Suprapubic skin (tissue), 4 donors: ENCODE measurements at regions not wholly inside any gene's neighbourhood (a gene's known extent, or its start where the extent isn't known, plus 50 kb on each side); places are given as distances from the start of the nearest gene placed in this dataset.
"Not testable (repeated sequence)": the region's sequence is repeated elsewhere in the genome, so short reads cannot be mapped to it uniquely, and the experiment has no call there.

Experiments
- DNase-seq, 2 donors: peaks; one replicate each; pipeline ENCODE4 v3.0.0-alpha.2; 2019; ENCODE audit warnings: low spot score in 2 of 2
- H3K27ac ChIP-seq: fragments of 200-600 bp; sonication (generic); one replicate; pipeline ENCODE4 v1.5.1; 2019
- H3K27me3 ChIP-seq: fragments of 200-600 bp; sonication (generic); one replicate; pipeline ENCODE4 v1.5.1; 2019
- H3K36me3 ChIP-seq: fragments of 200-600 bp; sonication (generic); one replicate; pipeline ENCODE4 v1.5.1; 2019
- H3K4me1 ChIP-seq: fragments of 200-600 bp; sonication (generic); one replicate; pipeline ENCODE4 v1.5.1; 2019
- H3K4me3 ChIP-seq: fragments of 200-600 bp; sonication (generic); one replicate; pipeline ENCODE4 v1.5.1; 2019; ENCODE audit warnings: mild to moderate bottlenecking
- H3K9me3 ChIP-seq: fragments of 200-600 bp; sonication (generic); one replicate; pipeline ENCODE4 v1.5.1; 2019
- EP300 ChIP-seq: sonication (generic); formaldehyde crosslinking; IDR thresholded peaks from one replicate; pipeline ENCODE4 v1.6.1; 2017; ENCODE audit warnings: antibody characterized with exemption
- POLR2A ChIP-seq, 2 donors: fragments of 450-650 bp; IDR thresholded peaks; one replicate each; pipeline ENCODE4 v1.6.1; 2017; ENCODE audit warnings: antibody characterized with exemption in 2 of 2, mild to moderate bottlenecking in 2 of 2, moderate library complexity in 2 of 2
- POLR2AphosphoS5 ChIP-seq, 3 donors: sonication (generic); formaldehyde crosslinking; IDR thresholded peaks; one replicate each; pipeline ENCODE4 v1.6.1; 2017; ENCODE audit warnings: antibody characterized with exemption in 3 of 3
- WGBS: methylation state at CpG from one replicate; pipeline ENCODE4 v1.1.5; 2018; 5-methylcytosine and 5-hydroxymethylcytosine counted together
- TF ChIP-seq, protein P1 (sequence below), 2 donors: fragments of 200-600 bp in 1 of 2; fragments of 450-650 bp in 1 of 2; sonication (generic) in 1 of 2; IDR thresholded peaks; one replicate each; pipeline ENCODE4 v1.5.1; 2016 to 2019; ENCODE audit warnings: antibody characterized with exemption in 2 of 2, mild to moderate bottlenecking in 1 of 2, moderate library complexity in 1 of 2

DNA sequence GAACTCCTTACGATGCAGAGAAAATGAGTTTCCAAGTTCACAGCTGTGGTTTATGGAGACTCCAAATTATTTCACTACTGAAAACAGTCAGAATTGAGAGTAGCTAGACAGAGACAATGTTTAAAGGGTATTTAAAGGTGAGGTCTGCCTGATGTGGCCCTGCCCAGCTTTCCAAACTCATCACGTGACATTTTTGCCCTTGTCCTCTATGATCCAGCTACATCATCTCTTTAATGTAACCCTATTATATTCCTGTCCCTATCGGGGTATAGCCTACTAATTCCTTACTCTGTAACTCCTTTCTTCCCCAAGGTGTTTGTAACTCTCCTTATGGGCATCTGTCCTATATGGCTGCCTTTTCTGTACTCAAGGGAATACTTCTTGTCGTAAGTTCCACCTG is 297.2 kb downstream of the GRXCR1 start:
- H3K36me3 ChIP-seq = no peaks in the 10 kb centered on the region
- 71% methylated on average over 4 of the region's 4 CpGs for WGBS
- peaks cover 5% of the 10 kb centered on the region for H3K9me3 ChIP-seq
- no peaks in the 10 kb centered on the region for H3K4me1 ChIP-seq
- no peak for DNase-seq
- TF ChIP-seq POLR2AphosphoS5 (IDR thresholded peaks at IDR 0.05) (no peak), EP300 (no peak), POLR2A (IDR thresholded peaks at IDR 0.05) (no peak)
- TF ChIP-seq, protein P1, sequence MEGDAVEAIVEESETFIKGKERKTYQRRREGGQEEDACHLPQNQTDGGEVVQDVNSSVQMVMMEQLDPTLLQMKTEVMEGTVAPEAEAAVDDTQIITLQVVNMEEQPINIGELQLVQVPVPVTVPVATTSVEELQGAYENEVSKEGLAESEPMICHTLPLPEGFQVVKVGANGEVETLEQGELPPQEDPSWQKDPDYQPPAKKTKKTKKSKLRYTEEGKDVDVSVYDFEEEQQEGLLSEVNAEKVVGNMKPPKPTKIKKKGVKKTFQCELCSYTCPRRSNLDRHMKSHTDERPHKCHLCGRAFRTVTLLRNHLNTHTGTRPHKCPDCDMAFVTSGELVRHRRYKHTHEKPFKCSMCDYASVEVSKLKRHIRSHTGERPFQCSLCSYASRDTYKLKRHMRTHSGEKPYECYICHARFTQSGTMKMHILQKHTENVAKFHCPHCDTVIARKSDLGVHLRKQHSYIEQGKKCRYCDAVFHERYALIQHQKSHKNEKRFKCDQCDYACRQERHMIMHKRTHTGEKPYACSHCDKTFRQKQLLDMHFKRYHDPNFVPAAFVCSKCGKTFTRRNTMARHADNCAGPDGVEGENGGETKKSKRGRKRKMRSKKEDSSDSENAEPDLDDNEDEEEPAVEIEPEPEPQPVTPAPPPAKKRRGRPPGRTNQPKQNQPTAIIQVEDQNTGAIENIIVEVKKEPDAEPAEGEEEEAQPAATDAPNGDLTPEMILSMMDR (IDR thresholded peaks at IDR 0.05) = no peak
- no peak overlapping the region for H3K27ac ChIP-seq
- no peak overlapping the region for H3K4me3 ChIP-seq
- no peaks in the 10 kb centered on the region for H3K27me3 ChIP-seq

DNA sequence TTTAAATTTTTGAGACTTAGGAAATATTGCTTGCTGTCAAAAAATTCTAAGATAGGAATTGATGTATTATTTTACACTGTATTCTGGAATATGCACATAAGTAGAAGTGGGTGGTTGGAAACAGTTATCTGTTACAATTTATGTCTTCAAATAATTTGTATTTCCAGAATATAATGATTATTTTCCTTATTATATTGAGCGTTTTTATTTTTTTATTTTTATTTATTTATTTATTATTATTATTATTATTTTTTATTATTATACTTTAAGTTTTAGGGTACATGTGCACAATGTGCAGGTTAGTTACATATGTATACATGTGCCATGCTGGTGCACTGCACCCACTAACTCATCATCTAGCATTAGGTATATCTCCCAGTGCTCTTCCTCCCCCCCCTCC is 320.1 kb downstream of the GRXCR1 start:
- WGBS = 98% methylated on average over 1 of the region's 1 CpG
- H3K9me3 ChIP-seq, H3K4me3 ChIP-seq, DNase-seq, H3K36me3 ChIP-seq, H3K4me1 ChIP-seq, H3K27ac ChIP-seq, H3K27me3 ChIP-seq: not testable (repeated sequence)

DNA sequence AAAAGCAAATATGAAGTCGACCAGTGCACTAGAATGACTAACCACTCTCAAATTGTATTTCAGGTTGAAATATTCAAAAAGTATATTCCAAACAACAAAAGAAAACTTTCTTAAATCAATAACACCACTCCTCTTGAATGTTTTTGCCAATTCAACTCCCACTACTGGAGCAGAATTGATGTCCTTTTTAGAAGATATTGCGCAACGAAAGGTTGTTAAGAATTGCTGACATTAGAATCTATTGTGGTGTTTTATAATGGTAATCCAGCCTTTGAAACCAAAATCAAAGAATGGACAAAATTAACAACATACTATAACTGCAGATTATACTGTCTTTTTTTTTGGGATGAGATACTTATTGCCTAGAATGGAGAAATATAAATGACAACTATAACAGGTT is 331.3 kb downstream of the GRXCR1 start:
- no peak for TF ChIP-seq EP300
- no peak for TF ChIP-seq POLR2AphosphoS5 (IDR thresholded peaks at IDR 0.05)
- TF ChIP-seq POLR2A (IDR thresholded peaks at IDR 0.05) = no peak
- TF ChIP-seq, protein P1 (IDR thresholded peaks at IDR 0.05) = no peak

DNA sequence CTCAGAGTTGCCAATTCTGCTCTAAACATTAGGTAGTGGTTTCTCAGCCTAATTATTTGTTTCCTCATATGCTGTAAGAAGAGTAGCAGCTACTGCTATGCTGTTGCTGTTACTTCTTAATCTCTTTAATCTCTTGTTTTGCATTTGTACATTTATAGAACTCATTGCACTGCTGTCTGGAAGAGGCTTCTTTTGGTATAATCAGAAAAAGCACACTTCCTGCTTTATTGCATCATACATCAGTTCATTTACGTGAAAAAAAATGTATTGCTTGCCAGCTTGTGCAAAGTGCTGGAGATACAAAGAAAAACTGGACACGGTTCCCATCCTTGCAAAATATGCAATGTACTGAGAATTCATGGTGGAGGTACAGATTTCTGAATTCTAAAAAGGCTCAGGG is 332.0 kb downstream of the GRXCR1 start:
- Histone ChIP-seq H3K27ac (no peak overlapping the region), H3K9me3 (no peaks in the 10 kb centered on the region), H3K27me3 (no peaks in the 10 kb centered on the region), H3K36me3 (no peaks in the 10 kb centered on the region), H3K4me3 (no peak overlapping the region), H3K4me1 (no peaks in the 10 kb centered on the region)
- WGBS = 38% methylated on average over 2 of the region's 2 CpGs
- TF ChIP-seq POLR2AphosphoS5 (IDR thresholded peaks at IDR 0.05) = no peak
- TF ChIP-seq, protein P1 (IDR thresholded peaks at IDR 0.05) = no peak
- TF ChIP-seq EP300 = no peak
- TF ChIP-seq POLR2A (IDR thresholded peaks at IDR 0.05) = no peak
- DNase-seq = no peak

More for the DNA sequence above, 331.3 kb downstream of the GRXCR1 start:
- Histone ChIP-seq H3K27ac (no peak overlapping the region), H3K36me3 (no peaks in the 10 kb centered on the region), H3K4me3 (no peak overlapping the region), H3K4me1 (no peaks in the 10 kb centered on the region), H3K27me3 (no peaks in the 10 kb centered on the region), H3K9me3 (no peaks in the 10 kb centered on the region)
- no peak for DNase-seq
- 94% methylated on average over 3 of the region's 3 CpGs for WGBS

DNA sequence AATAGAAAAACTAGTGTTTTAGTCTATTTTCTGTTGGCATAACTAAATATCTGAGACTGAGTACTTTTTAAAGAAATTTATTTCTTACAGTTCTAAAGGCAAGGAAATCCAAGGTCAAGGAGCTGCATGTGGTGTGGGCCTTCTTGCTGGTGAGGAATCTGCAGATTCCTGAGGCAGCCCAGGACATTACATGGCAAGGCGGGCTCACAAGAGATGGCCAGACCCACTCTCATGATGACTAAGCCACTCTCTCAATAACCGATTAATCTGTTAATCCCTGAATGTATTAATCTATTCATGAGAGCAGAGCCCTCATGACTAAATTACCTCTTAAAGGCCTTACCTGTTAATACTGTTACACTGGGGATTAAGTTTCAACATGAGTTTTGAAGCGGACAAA is 340.8 kb downstream of the GRXCR1 start:
- no peaks in the 10 kb centered on the region for H3K9me3 ChIP-seq
- no peak overlapping the region for H3K27ac ChIP-seq
- H3K27me3 ChIP-seq = no peaks in the 10 kb centered on the region
- no peak for TF ChIP-seq EP300
- no peak for TF ChIP-seq POLR2AphosphoS5 (IDR thresholded peaks at IDR 0.05)
- TF ChIP-seq POLR2A (IDR thresholded peaks at IDR 0.05) = no peak
- TF ChIP-seq, protein P1 (IDR thresholded peaks at IDR 0.05) = no peak
- WGBS = 90% methylated on average over 3 of the region's 3 CpGs
- H3K4me3 ChIP-seq = no peak overlapping the region
- H3K4me1 ChIP-seq = no peaks in the 10 kb centered on the region
- no peaks in the 10 kb centered on the region for H3K36me3 ChIP-seq
- DNase-seq = no peak
